IgD-negative memory B cell (primary cell): ENCODE measurements at regions not wholly inside any gene's neighbourhood (a gene's known extent, or its start where the extent isn't known, plus 50 kb on each side); places are given as distances from the start of the nearest gene placed in this dataset.

ENCODE experiments used
- H3K27ac Mint-ChIP-seq, 3 donors: one replicate each; pipeline ENCODE4 v1.8.0; 2020 to 2022; ENCODE audit warnings: mild to moderate bottlenecking in 3 of 3, mixed read lengths in 3 of 3, moderate library complexity in 1 of 3
- H3K27me3 Mint-ChIP-seq: one replicate; pipeline ENCODE4 v1.8.0; 2021; ENCODE audit warnings: mixed read lengths
- H3K36me3 Mint-ChIP-seq: one replicate; pipeline ENCODE4 v1.8.0; 2020; ENCODE audit warnings: mild to moderate bottlenecking, mixed read lengths
- H3K4me1 Mint-ChIP-seq, 3 donors: one replicate each; pipeline ENCODE4 v1.8.0; 2020 to 2022; ENCODE audit warnings: mixed read lengths in 3 of 3, mild to moderate bottlenecking in 1 of 3
- H3K4me3 Mint-ChIP-seq, 4 donors: one replicate each; pipeline ENCODE4 v1.8.0; 2020 to 2022; ENCODE audit warnings: mild to moderate bottlenecking in 4 of 4, mixed read lengths in 4 of 4, moderate library complexity in 3 of 4
- H3K9me3 Mint-ChIP-seq, 3 donors: one replicate each; pipeline ENCODE4 v1.8.0; 2020 to 2021; ENCODE audit warnings: mixed read lengths in 3 of 3, mild to moderate bottlenecking in 1 of 3

DNA sequence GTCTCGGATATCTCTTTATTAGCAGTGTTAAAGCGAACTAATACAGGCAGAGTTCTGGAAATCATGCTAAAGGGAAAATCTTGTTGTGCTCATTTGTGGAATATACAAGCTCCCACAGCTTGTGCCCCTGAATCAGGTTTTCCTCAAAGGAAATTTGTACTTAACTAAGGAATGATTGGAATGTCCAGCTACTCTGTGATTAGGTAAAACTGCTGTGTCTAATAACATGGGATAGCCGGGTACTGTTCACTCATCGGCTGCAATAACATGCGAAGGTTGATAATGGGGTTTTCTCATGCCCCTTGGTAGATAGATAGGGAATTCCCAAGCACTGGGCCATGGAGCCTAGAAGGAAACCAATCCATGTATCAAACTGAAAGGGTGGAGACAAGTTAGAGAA, 306.7 kb downstream of the NR2F1-AS1 start:
- H3K4me1 Mint-ChIP-seq: peaks cover 0 to 2% (median 0%) of the 10 kb centered on the region in 3 donors
- H3K27me3 Mint-ChIP-seq: no peaks in the 10 kb centered on the region
- no peaks in the 10 kb centered on the region for H3K36me3 Mint-ChIP-seq
- no peak overlapping the region for H3K4me3 Mint-ChIP-seq
- no peak overlapping the region for H3K27ac Mint-ChIP-seq
- peaks cover 0 to 3% (median 2%) of the 10 kb centered on the region in 3 donors for H3K9me3 Mint-ChIP-seq

GRCh38 chr5:93273176-93273575, 307.8 kb downstream of the NR2F1-AS1 start:
- Mint-ChIP-seq H3K4me3 (no peak overlapping the region), H3K4me1 (peaks cover 0 to 2% (median 0%) of the 10 kb centered on the region in 3 donors), H3K27ac (no peak overlapping the region), H3K9me3 (peaks cover 4 to 7% (median 4%) of the 10 kb centered on the region in 3 donors), H3K27me3 (no peaks in the 10 kb centered on the region), H3K36me3 (no peaks in the 10 kb centered on the region)

DNA sequence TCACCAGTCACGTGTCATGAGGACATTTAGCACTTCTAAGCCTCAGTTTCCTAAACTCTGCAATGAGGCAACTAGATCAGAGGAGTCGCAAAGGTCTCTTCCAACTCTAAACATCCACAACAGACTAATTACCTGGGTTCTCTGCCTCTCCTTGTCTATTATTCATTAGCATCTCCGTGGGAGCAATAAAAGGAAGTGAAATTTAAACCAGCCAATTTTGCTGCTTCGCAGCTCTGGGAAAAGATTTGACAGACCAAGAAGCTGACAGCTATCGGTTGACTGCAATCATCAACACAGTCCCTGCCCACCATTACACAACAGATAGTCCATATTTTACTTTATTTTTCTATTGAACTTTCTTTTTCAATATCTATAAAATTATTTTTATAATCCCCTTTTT, 308.9 kb downstream of the NR2F1-AS1 start:
- H3K4me3 Mint-ChIP-seq: no peak overlapping the region
- no peaks in the 10 kb centered on the region for H3K36me3 Mint-ChIP-seq
- peaks cover 0 to 2% (median 0%) of the 10 kb centered on the region in 3 donors for H3K4me1 Mint-ChIP-seq
- H3K9me3 Mint-ChIP-seq: peaks cover 4 to 7% (median 4%) of the 10 kb centered on the region in 3 donors
- no peaks in the 10 kb centered on the region for H3K27me3 Mint-ChIP-seq
- H3K27ac Mint-ChIP-seq: no peak overlapping the region

- H3K36me3 Mint-ChIP-seq: no peaks in the 10 kb centered on the region
Observed at GRCh38 chr5:93267736-93268135, 313.3 kb downstream of the NR2F1-AS1 start.

DNA sequence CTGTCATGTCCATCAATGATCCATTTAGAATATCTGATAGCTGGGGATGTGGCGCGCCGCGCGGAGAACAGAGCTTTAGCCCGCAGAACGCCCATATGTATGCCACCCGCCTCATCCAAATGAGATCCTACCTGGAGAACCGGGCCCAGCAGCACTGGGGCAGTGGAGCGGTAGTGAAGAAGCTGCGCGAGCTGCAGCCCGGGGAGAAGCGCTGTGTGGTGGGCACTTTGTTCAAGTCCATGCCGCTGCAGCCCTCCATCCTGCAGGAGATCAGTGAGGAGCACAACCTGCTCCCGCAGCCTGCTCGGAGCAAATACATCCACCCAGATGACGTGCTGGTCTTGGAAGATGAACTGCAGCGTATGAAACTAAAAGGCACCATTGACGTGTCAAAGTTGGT, 313.7 kb downstream of the NR2F1-AS1 start:
- H3K27me3 Mint-ChIP-seq: no peaks in the 10 kb centered on the region
- H3K4me1 Mint-ChIP-seq: peaks cover 0 to 2% (median 0%) of the 10 kb centered on the region in 3 donors
- H3K4me3 Mint-ChIP-seq: no peak overlapping the region
- no peaks in the 10 kb centered on the region for H3K36me3 Mint-ChIP-seq
- H3K9me3 Mint-ChIP-seq: peaks cover 4 to 7% (median 4%) of the 10 kb centered on the region in 3 donors
- no peak overlapping the region for H3K27ac Mint-ChIP-seq

More at GRCh38 chr5:93267736-93268135, 313.3 kb downstream of the NR2F1-AS1 start:
- Mint-ChIP-seq H3K4me1 (peaks cover 0 to 2% (median 0%) of the 10 kb centered on the region in 3 donors), H3K27me3 (no peaks in the 10 kb centered on the region), H3K9me3 (peaks cover 4 to 7% (median 4%) of the 10 kb centered on the region in 3 donors), H3K27ac (no peak overlapping the region), H3K4me3 (no peak overlapping the region)

DNA sequence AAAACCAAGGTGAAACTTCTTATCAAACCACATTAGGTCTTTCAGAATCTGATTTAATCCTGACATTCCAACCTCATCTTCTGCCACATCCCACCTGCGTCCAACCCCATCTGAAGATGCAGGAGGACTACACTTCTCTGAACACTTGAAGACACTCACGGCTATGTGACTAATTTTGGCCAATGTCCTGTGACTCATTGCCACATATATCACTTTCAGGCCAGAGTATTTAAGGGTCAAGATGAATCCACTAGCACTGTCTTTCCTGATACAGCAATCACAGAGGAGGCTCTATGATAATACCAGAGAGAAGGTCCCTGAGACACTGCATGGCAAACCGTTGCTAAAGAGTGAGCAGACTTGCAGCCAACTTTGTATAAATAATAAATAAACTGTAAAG, 323.4 kb downstream of the NR2F1-AS1 start:
- Mint-ChIP-seq H3K4me3 (no peak overlapping the region), H3K4me1 (no peaks in the 10 kb centered on the region), H3K9me3 (peaks cover 0 to 2% (median 0%) of the 10 kb centered on the region in 3 donors), H3K27ac (no peak overlapping the region), H3K36me3 (peaks cover 2% of the 10 kb centered on the region), H3K27me3 (no peaks in the 10 kb centered on the region)

DNA sequence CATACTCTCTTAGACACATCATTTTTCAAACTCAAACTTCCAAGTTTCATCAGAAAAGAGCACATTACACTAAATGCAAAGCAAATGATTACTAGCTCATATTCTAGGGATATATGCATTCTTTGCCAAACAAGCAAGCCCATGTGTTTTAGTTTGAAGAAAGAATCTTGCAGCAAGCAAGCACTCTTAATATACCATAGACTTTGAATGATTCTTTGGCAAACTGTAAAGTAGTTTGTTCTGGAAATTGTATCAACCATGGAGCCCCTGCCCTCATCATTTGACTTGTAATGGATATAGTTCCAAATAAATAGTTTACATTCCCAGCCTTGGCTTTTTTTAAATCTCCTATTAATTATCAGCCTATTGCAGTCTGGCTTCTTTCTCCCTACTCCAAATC, 325.2 kb downstream of the NR2F1-AS1 start:
- Mint-ChIP-seq H3K27ac (no peak overlapping the region), H3K36me3 (peaks cover 2% of the 10 kb centered on the region), H3K4me3 (no peak overlapping the region), H3K4me1 (no peaks in the 10 kb centered on the region), H3K27me3 (no peaks in the 10 kb centered on the region), H3K9me3 (peaks cover 0 to 2% (median 0%) of the 10 kb centered on the region in 3 donors)

- Mint-ChIP-seq H3K36me3 (peaks cover 2% of the 10 kb centered on the region), H3K9me3 (peaks cover 0 to 2% (median 0%) of the 10 kb centered on the region in 3 donors), H3K4me1 (no peaks in the 10 kb centered on the region), H3K27ac (no peak overlapping the region), H3K27me3 (no peaks in the 10 kb centered on the region), H3K4me3 (no peak overlapping the region)
Observed at GRCh38 chr5:93252165-93252564, 328.9 kb downstream of the NR2F1-AS1 start.

DNA sequence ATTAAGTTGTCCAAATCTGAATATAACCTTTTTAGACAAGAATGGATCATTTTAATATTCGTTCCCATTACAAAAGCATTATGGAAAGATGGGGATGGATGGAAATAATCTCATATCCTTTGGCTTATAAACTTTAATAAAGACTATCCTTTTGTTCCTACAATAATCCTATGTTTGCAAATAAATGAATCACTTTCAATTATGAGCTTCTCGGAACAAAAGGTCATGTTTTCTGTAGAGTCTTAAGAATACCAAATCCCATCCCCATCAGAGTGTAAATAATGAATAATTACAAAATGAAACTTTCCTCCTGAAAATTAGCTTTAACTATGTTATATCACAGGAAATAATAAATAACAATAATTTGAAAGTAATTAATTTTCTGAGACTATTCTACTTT, 329.7 kb downstream of the NR2F1-AS1 start:
- Mint-ChIP-seq H3K9me3 (peaks cover 0 to 2% (median under 1%) of the 10 kb centered on the region in 3 donors), H3K27ac (no peak overlapping the region), H3K27me3 (no peaks in the 10 kb centered on the region), H3K36me3 (peaks cover 2% of the 10 kb centered on the region), H3K4me3 (no peak overlapping the region), H3K4me1 (no peaks in the 10 kb centered on the region)

DNA sequence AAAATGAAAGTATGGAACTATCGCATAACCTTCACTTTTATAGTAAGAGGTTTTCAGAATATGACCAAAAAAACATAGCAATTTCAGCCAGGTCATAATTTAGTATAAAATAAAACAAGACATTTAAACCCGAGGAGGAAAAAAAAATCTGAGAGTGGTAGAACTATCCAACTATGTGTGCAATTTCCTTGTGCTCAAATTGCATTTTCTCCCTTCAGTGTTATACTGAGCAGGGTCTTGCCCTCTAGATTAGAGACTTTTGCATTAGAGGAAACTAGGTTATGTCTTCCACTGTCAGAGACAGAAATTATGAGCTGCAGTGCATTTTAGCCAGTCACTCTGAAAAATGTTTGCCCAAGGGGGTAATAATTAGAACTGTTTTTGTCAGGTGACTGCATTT, 330.6 kb downstream of the NR2F1-AS1 start:
- Mint-ChIP-seq H3K9me3 (peaks cover 0 to 3% (median 2%) of the 10 kb centered on the region in 3 donors), H3K36me3 (no peaks in the 10 kb centered on the region), H3K4me3 (no peak overlapping the region), H3K27ac (no peak overlapping the region), H3K27me3 (no peaks in the 10 kb centered on the region), H3K4me1 (no peaks in the 10 kb centered on the region)

- no peak overlapping the region for H3K27ac Mint-ChIP-seq
- no peaks in the 10 kb centered on the region for H3K27me3 Mint-ChIP-seq
- no peak overlapping the region for H3K4me3 Mint-ChIP-seq
- H3K36me3 Mint-ChIP-seq: no peaks in the 10 kb centered on the region
- no peaks in the 10 kb centered on the region for H3K4me1 Mint-ChIP-seq
- peaks cover 0 to 5% (median 3%) of the 10 kb centered on the region in 3 donors for H3K9me3 Mint-ChIP-seq
Observed at GRCh38 chr5:93249651-93250289, 331.2 kb downstream of the NR2F1-AS1 start.

DNA sequence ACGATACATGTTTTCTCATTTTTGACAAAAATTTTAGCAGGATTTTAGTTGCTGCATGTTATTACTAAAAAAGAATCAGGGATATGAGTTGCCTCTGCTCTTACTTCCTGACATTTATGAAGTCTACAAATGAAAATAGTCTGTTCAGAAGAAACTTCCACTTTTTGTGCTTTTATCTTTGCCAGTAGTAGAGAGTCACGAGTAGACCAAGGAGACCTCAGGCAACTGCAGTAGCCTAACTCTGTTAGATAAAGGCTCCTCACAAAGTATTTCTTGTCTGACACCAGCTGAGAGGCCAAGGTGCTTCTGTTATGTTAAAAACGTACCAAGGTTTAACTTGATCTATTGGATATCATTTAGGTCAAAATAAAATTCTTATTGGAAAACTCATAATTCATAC, 333.9 kb downstream of the NR2F1-AS1 start:
- Mint-ChIP-seq H3K9me3 (peaks cover 0 to 3% (median 2%) of the 10 kb centered on the region in 3 donors), H3K27ac (no peak overlapping the region), H3K36me3 (no peaks in the 10 kb centered on the region), H3K27me3 (no peaks in the 10 kb centered on the region), H3K4me3 (no peak overlapping the region), H3K4me1 (no peaks in the 10 kb centered on the region)

- Mint-ChIP-seq H3K27ac (no peak overlapping the region), H3K9me3 (peaks cover 0 to 3% (median 2%) of the 10 kb centered on the region in 3 donors), H3K4me1 (no peaks in the 10 kb centered on the region), H3K36me3 (no peaks in the 10 kb centered on the region), H3K27me3 (no peaks in the 10 kb centered on the region), H3K4me3 (no peak overlapping the region)
Observed at GRCh38 chr5:93246090-93246855, 334.7 kb downstream of the NR2F1-AS1 start.

DNA sequence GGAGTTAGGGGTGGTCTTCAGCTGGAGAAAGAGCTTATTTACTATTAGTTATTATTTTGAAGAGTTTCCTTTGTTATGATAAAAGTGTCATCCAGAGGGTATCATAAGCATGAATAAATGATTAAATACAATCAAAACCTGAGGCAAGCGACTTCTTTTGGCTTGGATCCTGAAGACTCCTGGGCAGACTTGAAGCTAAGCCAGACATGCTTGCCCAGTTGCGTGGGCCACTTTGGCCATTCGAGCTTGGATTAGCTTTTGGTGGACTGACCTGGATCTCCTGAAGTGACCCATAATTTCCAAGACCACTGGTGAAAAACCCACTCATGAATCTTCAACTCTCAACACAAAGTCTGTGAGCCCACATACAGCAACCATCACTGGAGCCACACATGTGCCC, 335.8 kb downstream of the NR2F1-AS1 start:
- Mint-ChIP-seq H3K27ac (no peak overlapping the region), H3K9me3 (peaks cover 0 to 3% (median 2%) of the 10 kb centered on the region in 3 donors), H3K36me3 (no peaks in the 10 kb centered on the region), H3K27me3 (no peaks in the 10 kb centered on the region), H3K4me3 (no peak overlapping the region), H3K4me1 (no peaks in the 10 kb centered on the region)

DNA sequence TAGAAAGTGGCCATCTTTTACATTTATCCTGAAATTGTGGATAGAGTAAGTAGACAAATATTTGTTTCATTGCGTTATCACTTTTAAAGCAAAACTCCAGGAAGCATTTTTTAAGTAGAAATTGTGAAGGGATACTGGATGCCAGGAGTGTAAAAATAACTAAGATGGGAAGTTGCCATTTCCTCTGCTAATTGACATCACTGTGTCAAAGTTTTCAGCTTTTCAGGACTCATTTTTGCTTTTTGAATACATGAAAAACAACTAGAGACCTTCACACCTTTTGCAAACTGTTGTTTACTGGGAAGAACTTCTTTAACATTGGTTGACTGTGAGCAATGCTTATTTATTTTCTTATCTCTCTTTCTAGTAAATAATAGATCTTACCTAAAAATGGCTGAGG, 337.5 kb downstream of the NR2F1-AS1 start:
- H3K27me3 Mint-ChIP-seq: no peaks in the 10 kb centered on the region
- no peaks in the 10 kb centered on the region for H3K36me3 Mint-ChIP-seq
- peaks cover 0 to 4% (median 4%) of the 10 kb centered on the region in 3 donors for H3K9me3 Mint-ChIP-seq
- no peak overlapping the region for H3K4me3 Mint-ChIP-seq
- H3K4me1 Mint-ChIP-seq: no peaks in the 10 kb centered on the region
- no peak overlapping the region for H3K27ac Mint-ChIP-seq
